GM19455 (cell line): ENCODE measurements at regions not wholly inside any gene's neighbourhood (a gene's known extent, or its start where the extent isn't known, plus 50 kb on each side); places are given as distances from the start of the nearest gene placed in this dataset.
A peak's percentile ranks its signal among the peaks of the same experiment; 100 is the strongest.
"Not testable (repeated sequence)": the region's sequence is repeated elsewhere in the genome, so short reads cannot be mapped to it uniquely, and the experiment has no call there.

Experiments
- ATAC-seq: cut with Tn5 transposase; IDR thresholded peaks from one replicate; pipeline ENCODE4 v1.9.1; 2021; ENCODE audit not compliant: unreplicated experiment

- ATAC-seq: not testable (repeated sequence)
These were observed 80.6 kb upstream of the RUBCNL start for GRCh38 chr13:46467694-46468093.

- not testable (repeated sequence) for ATAC-seq
These were observed 79.0 kb upstream of the RUBCNL start for GRCh38 chr13:46466074-46466473.

- no peak for ATAC-seq
These were observed 76.7 kb upstream of the RUBCNL start for GRCh38 chr13:46463719-46464118.

GRCh38 chr13:46460223-46460622 lies 73.2 kb upstream of the RUBCNL start:
- not testable (repeated sequence) for ATAC-seq

GRCh38 chr13:46457255-46457654 lies 70.2 kb upstream of the RUBCNL start:
- not testable (repeated sequence) for ATAC-seq

GRCh38 chr13:46455924-46456323 lies 68.9 kb upstream of the RUBCNL start:
- ATAC-seq: peak; percentile 55

GRCh38 chr13:46451145-46451544 lies 64.1 kb upstream of the RUBCNL start:
- ATAC-seq: not testable (repeated sequence)

GRCh38 chr13:46449949-46450348 lies 62.9 kb upstream of the RUBCNL start:
- ATAC-seq: not testable (repeated sequence)

- not testable (repeated sequence) for ATAC-seq
These were observed 61.1 kb upstream of the RUBCNL start for GRCh38 chr13:46448148-46448547.

GRCh38 chr13:46437808-46438404 lies 50.9 kb upstream of the RUBCNL start:
- not testable (repeated sequence) for ATAC-seq
